NCI-H1092 (cell line): ENCODE measurements at regions not wholly inside any gene's neighbourhood (a gene's known extent, or its start where the extent isn't known, plus 50 kb on each side); places are given as distances from the start of the nearest gene placed in this dataset.

Source experiments
- DNase-seq: peaks from one replicate; lab custom pipeline; 2025; lab: John Stamatoyannopoulos, UW

- no peak for DNase-seq
Measured at GRCh38 chr5:97405941-97406340, 222.9 kb upstream of the RIOK2 start.

- no peak for DNase-seq
Measured at GRCh38 chr5:97406946-97407676, 224.1 kb upstream of the RIOK2 start.

- no peak for DNase-seq
Measured at GRCh38 chr5:97408331-97408730, 225.3 kb upstream of the RIOK2 start.

GRCh38 chr5:97412959-97413358 is 229.9 kb upstream of the RIOK2 start:
- no peak for DNase-seq

GRCh38 chr5:97417986-97418385 is 234.9 kb upstream of the RIOK2 start:
- no peak for DNase-seq

- no peak for DNase-seq
Measured at GRCh38 chr5:97418462-97418861, 235.4 kb upstream of the RIOK2 start.

- no peak for DNase-seq
Measured at GRCh38 chr5:97420646-97421045, 237.6 kb upstream of the RIOK2 start.

GRCh38 chr5:97422678-97423077 is 239.6 kb upstream of the RIOK2 start:
- DNase-seq: no peak

GRCh38 chr5:97425511-97425910 is 242.5 kb upstream of the RIOK2 start:
- no peak for DNase-seq

- DNase-seq: no peak
Measured at GRCh38 chr5:97427235-97427634, 244.2 kb upstream of the RIOK2 start.

GRCh38 chr5:97434021-97434420 is 251.0 kb upstream of the RIOK2 start:
- no peak for DNase-seq

- no peak for DNase-seq
Measured at GRCh38 chr5:97436405-97436804, 253.4 kb upstream of the RIOK2 start.

GRCh38 chr5:97443740-97444139 is 260.7 kb upstream of the RIOK2 start:
- DNase-seq: no peak

GRCh38 chr5:97449172-97449571 is 266.1 kb upstream of the RIOK2 start:
- DNase-seq: no peak

- no peak for DNase-seq
Measured at GRCh38 chr5:97452646-97453045, 269.6 kb upstream of the RIOK2 start.

GRCh38 chr5:97453263-97453662 is 270.2 kb upstream of the RIOK2 start:
- DNase-seq: no peak

- no peak for DNase-seq
Measured at GRCh38 chr5:97454015-97454414, 271.0 kb upstream of the RIOK2 start.

GRCh38 chr5:97455996-97456395 is 272.9 kb upstream of the RIOK2 start:
- DNase-seq: no peak

- DNase-seq: no peak
Measured at GRCh38 chr5:97458851-97459250, 275.8 kb upstream of the RIOK2 start.

- no peak for DNase-seq
Measured at GRCh38 chr5:97471951-97472350, 288.9 kb upstream of the RIOK2 start.

GRCh38 chr5:97475847-97476246 is 292.8 kb upstream of the RIOK2 start:
- no peak for DNase-seq

GRCh38 chr5:97476852-97477534 is 293.9 kb upstream of the RIOK2 start:
- DNase-seq: no peak

GRCh38 chr5:97478483-97478882 is 295.4 kb upstream of the RIOK2 start:
- DNase-seq: no peak

GRCh38 chr5:97480313-97480712 is 297.3 kb upstream of the RIOK2 start:
- no peak for DNase-seq
